GM06990 (cell line): ENCODE measurements at regions not wholly inside any gene's neighbourhood (a gene's known extent, or its start where the extent isn't known, plus 50 kb on each side); places are given as distances from the start of the nearest gene placed in this dataset.
"Not testable (repeated sequence)": the region's sequence is repeated elsewhere in the genome, so short reads cannot be mapped to it uniquely, and the experiment has no call there.

Experiments used
- DNase-seq: peaks from one replicate; pipeline ENCODE4 v3.0.0-alpha.2; 2011; ENCODE audit not compliant: insufficient read length; ENCODE audit errors: extremely low read depth
- H3K27me3 ChIP-seq: replicated peaks from 2 replicates; pipeline ENCODE4 v1.6.0; 2011; ENCODE audit warnings: low read length; ENCODE audit not compliant: control insufficient read depth, insufficient read depth
- H3K36me3 ChIP-seq: 2 replicates; pipeline ENCODE4 v1.5.1; 2011; ENCODE audit warnings: low read length; ENCODE audit not compliant: control insufficient read depth, insufficient read depth
- H3K4me3 ChIP-seq: replicated peaks from 2 replicates; pipeline ENCODE4 v1.5.1; 2011; ENCODE audit warnings: low read depth, mild to moderate bottlenecking, control low read depth, low read length
- CTCF ChIP-seq: IDR thresholded peaks from 2 replicates; pipeline ENCODE4 v1.5.1; 2011; ENCODE audit warnings: low read length, control low read depth, mild to moderate bottlenecking, inconsistent platforms; ENCODE audit not compliant: insufficient read depth, poor library complexity, severe bottlenecking

GRCh38 chr2:89766141-89766990 lies 1074.9 kb downstream of the RPIA start:
- DNase-seq, H3K4me3 ChIP-seq: not testable (repeated sequence)

GRCh38 chr2:89767058-89767457 lies 1075.6 kb downstream of the RPIA start:
- H3K4me3 ChIP-seq, H3K27me3 ChIP-seq, DNase-seq, H3K36me3 ChIP-seq: not testable (repeated sequence)

More at GRCh38 chr2:89766141-89766990, 1074.9 kb downstream of the RPIA start:
- not testable (repeated sequence) for H3K36me3 ChIP-seq, H3K27me3 ChIP-seq

- DNase-seq: no peak
- no peak overlapping the region for H3K4me3 ChIP-seq
- no peak for TF ChIP-seq CTCF
- no peaks in the 10 kb centered on the region for H3K27me3 ChIP-seq
- no peaks in the 10 kb centered on the region for H3K36me3 ChIP-seq
Observed at GRCh38 chr2:89767572-89768435, 1076.3 kb downstream of the RPIA start.

- no peaks in the 10 kb centered on the region for H3K27me3 ChIP-seq
- DNase-seq: no peak
- H3K4me3 ChIP-seq: no peak overlapping the region
- no peak for TF ChIP-seq CTCF
- H3K36me3 ChIP-seq: no peaks in the 10 kb centered on the region
Observed at GRCh38 chr2:89775885-89776284, 1084.4 kb downstream of the RPIA start.

- no peaks in the 10 kb centered on the region for H3K27me3 ChIP-seq
- H3K36me3 ChIP-seq: no peaks in the 10 kb centered on the region
- TF ChIP-seq CTCF: no peak
- DNase-seq: no peak
- no peak overlapping the region for H3K4me3 ChIP-seq
Observed at GRCh38 chr2:89780318-89780717, 1088.8 kb downstream of the RPIA start.

- Histone ChIP-seq H3K4me3 (no peak overlapping the region), H3K36me3 (no peaks in the 10 kb centered on the region), H3K27me3 (no peaks in the 10 kb centered on the region)
- no peak for DNase-seq
- TF ChIP-seq CTCF: no peak
Observed at GRCh38 chr2:89781962-89782361, 1090.5 kb downstream of the RPIA start.
